ENCODE measurements at regions not wholly inside any gene's neighbourhood (a gene's known extent, or its start where the extent isn't known, plus 50 kb on each side); places are given as distances from the start of the nearest gene placed in this dataset.
A peak's percentile ranks its signal among the peaks of the same experiment; 100 is the strongest.

DNA sequence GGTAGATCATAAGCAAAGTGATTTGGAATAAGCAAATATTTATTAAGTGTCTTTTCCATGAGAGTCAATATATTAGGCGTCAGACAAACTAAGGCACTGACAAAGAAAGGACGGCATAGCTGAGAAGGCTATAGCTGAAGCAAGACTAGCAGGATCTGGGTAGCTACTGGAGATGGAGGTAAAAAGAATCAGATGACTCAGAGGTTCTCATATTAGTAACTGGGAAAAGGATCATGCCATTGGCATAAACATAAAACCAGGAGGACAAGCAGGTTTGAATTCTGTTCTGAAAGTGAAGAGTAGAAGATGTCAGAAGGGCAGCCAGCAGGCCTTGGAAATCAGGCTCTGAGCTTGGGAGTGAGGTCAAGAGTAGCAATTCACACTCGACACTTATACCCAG, 531.9 kb downstream of the PTPRC start:
- no peak for DNase-seq

GRCh38 chr1:199172171-199173124, 533.6 kb downstream of the PTPRC start:
- DNase-seq, result no peak

GRCh38 chr1:199173356-199173755, 534.5 kb downstream of the PTPRC start:
- no peak for DNase-seq

- no peak for DNase-seq
These were observed 535.5 kb downstream of the PTPRC start for GRCh38 chr1:199174336-199174735.

- no peak for DNase-seq
These were observed 537.9 kb downstream of the PTPRC start for GRCh38 chr1:199176713-199177112.

DNA sequence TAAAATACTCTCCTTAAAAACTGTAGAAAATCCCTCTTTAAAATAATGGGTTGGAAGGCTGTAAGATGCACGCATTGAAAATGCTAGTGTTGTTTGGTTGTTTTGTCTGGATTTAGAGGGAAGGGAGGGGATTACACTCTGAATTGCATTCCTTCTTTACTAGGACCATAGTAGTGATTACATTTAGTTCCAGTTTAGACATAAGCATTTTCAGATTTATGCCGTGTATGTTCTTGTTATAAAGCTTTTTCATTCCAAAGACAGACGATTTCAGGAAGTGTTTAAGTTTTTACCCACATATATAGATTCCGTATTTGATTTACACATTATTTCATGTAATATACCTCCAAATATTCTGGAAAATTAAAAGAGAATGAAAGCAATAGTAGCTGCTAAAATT, 538.4 kb downstream of the PTPRC start:
- no peak for DNase-seq

GRCh38 chr1:199178646-199179045, 539.8 kb downstream of the PTPRC start:
- no peak for DNase-seq

- no peak for DNase-seq
These were observed 543.5 kb downstream of the PTPRC start for GRCh38 chr1:199182186-199182843.

DNA sequence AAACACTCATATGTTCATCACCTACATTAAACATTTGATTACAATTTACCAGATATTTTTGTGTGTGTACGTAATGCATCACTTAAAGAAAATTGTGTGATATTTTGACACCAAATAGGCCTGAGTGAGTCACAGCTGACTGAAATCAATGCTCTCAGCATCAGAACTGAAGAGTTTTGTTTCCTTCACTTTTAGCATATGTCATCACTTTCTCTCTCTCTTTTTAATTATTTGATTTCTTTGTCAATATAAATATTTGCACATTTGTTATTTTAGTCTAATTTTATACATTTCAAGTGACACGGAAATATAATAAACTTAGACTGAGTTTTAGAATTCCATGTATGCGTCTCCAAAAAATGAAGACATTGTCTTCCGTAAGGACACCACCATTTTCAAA, 545.3 kb downstream of the PTPRC start:
- DNase-seq, result no peak

- DNase-seq, result no peak
These were observed 556.0 kb downstream of the PTPRC start for GRCh38 chr1:199194862-199195261.

- DNase-seq, result no peak
These were observed 558.9 kb downstream of the PTPRC start for GRCh38 chr1:199197695-199198094.

GRCh38 chr1:199202331-199202730, 563.5 kb downstream of the PTPRC start:
- no peak for DNase-seq

- no peak for DNase-seq
These were observed 565.4 kb downstream of the PTPRC start for GRCh38 chr1:199204231-199204630.

DNA sequence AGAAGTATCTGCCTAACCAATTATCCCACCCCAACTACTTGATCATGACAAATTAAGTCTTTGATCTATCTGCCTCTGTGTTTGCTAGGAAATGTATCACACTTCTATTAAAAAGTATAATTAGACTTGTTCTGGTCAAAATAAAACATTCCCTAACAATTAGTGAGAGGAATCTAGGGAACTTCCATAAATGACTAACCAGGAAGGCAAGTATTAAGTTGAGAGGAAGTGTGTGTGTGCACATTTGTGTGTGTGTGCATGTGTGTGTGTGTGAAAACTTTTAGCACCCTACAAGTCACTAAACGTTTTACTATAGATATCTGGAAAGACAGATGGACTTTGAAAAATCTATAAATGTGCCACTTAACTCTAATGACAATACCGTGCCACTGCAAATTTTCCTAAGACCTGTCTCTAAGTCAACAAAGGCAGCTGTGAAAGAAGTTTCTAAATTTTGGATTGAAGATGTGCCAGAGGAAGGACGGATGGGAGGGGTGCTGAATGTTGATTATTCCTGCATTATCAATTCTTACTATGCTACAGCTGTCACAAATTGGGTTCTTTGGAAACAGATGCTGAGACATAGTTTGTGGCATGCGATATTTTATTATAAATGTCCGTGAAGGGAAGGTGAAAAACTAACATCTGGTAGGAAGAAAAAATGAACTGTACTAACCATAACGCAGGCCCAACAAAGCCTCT, 567.1 kb downstream of the PTPRC start:
- DNase-seq, result no peak

DNA sequence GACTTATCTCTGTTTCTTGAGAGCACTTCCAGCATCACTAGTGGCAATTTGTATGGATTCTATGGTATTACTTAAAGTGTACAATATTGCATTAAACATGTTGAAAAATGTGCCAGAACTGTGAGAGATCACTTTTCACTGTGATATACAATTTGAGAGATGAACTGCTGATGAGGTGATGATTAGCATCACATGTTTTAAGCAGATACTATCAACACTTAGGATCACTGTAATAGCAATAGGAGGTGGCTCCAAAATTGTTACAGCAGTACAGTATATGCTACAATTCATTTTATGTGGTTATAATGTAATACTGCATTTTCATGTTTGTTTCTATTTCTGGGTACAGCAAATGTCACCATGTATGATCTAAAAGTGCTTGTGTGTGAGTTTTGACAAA, 570.0 kb downstream of the PTPRC start:
- DNase-seq, result no peak

GRCh38 chr1:199218065-199218464, 579.2 kb downstream of the PTPRC start:
- peak; percentile 60 for DNase-seq

DNA sequence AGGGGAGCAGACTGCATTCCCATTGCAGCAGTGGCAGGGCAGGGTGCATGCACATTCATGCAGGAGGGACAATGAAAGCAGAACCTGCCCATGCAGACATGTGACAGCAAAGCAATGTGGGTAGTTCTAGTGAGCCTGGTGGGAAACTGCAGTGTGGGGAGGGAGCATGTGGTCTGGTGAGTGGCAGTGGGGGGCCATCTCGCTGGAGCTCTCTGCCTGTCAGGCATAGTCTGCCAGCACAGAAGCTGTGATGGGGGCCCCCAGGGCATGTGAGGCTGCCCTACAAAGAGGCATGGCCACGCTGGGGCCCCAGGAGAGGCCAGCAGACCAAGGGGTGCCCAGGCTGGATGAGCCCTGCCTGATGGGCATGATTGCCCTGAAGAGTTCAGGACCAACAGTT, 579.7 kb downstream of the PTPRC start:
- no peak for DNase-seq

GRCh38 chr1:199220031-199220430, 581.2 kb downstream of the PTPRC start:
- DNase-seq, result no peak

GRCh38 chr1:199221371-199222150, 582.7 kb downstream of the PTPRC start:
- peak; percentile 53 for DNase-seq

DNA sequence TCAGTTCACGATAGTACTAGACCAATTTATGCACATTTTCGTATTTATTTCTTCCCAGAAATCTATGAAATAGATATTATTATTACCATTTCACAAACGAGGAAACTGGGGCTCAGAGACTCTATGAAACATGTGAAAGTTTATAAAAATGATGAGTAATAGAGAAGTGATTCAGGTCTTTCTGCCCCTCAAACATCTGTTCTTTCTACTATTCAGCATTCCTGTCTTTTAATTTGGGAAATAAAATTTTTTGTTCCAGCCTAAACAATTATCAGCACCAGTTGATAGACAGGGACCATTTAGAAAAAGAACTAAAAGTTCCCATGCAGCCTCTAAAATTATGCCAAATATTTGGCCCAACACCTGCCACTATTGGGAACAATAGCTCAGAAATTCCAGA, 585.1 kb downstream of the PTPRC start:
- DNase-seq, result no peak

DNA sequence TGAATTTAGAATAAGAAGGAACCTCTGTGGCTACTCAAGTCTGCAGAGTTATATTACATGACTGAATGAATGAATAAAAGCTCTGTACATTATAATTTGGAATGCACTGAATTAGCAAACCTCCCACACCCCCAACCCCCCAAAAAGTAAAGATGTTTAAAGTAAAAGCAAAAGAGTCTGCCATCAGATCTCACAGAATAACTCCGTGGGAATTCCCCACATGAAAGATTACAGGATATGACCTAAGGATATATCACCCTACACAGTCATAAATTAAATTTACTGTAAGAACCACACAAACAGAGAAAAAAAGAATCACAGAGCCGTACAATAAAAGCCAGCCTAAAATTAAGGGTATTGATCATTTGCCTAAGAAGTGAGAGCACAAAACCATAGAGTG, 587.3 kb downstream of the PTPRC start:
- DNase-seq, result no peak

GRCh38 chr1:199242147-199242546, 603.3 kb downstream of the PTPRC start:
- DNase-seq, result no peak

DNA sequence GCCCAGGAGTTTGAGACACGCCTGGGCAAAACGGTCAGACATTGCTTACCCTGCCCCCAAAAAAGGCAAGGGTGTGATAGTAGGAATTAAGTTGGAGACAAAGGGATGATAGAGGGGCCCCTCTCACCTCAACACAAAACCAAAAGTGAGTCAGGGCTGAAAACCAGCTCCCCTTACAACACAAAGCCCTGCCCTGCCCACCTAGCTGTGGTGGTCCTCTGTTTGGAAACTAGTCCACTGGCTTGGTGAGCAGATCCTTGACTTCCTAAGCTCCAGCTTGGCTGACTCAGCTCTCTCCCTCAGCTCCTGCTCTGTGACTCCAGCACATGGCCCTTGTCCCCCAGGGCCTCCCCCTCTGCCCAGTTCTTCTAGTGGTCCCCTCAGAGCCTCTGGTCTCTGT, 603.8 kb downstream of the PTPRC start:
- no peak for DNase-seq

All from NCI-H2107 (cell line).